Psoas muscle (tissue), 7 donors: ENCODE measurements at regions not wholly inside any gene's neighbourhood (a gene's known extent, or its start where the extent isn't known, plus 50 kb on each side); places are given as distances from the start of the nearest gene placed in this dataset.

Experiments used
- ATAC-seq, 4 donors: fragments of 200-7000 bp; cut with Tn5 transposase; one replicate each; pipeline ENCODE4 v1.9.1; 2020; ENCODE audit warnings: moderate library complexity in 3 of 4, mild to moderate bottlenecking in 2 of 4
- DNase-seq, 2 donors: peaks; one replicate each; pipeline ENCODE4 v3.0.0-alpha.2; 2020
- H3K27ac ChIP-seq: fragments of 200-600 bp; one replicate; pipeline ENCODE4 v1.8.0; 2022
- H3K27me3 ChIP-seq, 3 donors: fragments of 200-600 bp in 1 of 3; one replicate each; pipeline versions ENCODE4 v1.6.1 to v1.8.0; 2013 to 2022; ENCODE audit warnings: low read length in 2 of 3, mild to moderate bottlenecking in 2 of 3, moderate library complexity in 1 of 3; ENCODE audit not compliant: insufficient read depth in 3 of 3
- H3K36me3 ChIP-seq, 2 donors: fragments of 200-600 bp in 1 of 2; one replicate each; pipeline versions ENCODE4 v1.6.1 to v1.8.0; 2013 to 2022; ENCODE audit warnings: low read depth in 1 of 2, mild to moderate bottlenecking in 1 of 2, moderate library complexity in 1 of 2; ENCODE audit not compliant: insufficient read depth in 1 of 2
- H3K4me1 ChIP-seq: fragments of 200-600 bp; one replicate; pipeline ENCODE4 v1.8.0; 2022
- H3K4me3 ChIP-seq: fragments of 200-600 bp; one replicate; pipeline ENCODE4 v1.8.0; 2022; ENCODE audit warnings: mild to moderate bottlenecking
- H3K9me3 ChIP-seq: fragments of 200-600 bp; one replicate; pipeline ENCODE4 v1.8.0; 2022
- WGBS, 3 donors: extraction: QIAGEN DNeasy Blood & Tissue Kit; methylation state at CpG; one replicate each; pipeline versions ENCODE4 v1.1.6 to v1.1.7; 2013; 5-methylcytosine and 5-hydroxymethylcytosine counted together
- intact Hi-C, 2 donors: fragments of 100-400 bp; cut with DNase I; formaldehyde crosslinking; loops; one replicate each; pipeline versions ENCODE4 v1.11.0 to v1.14.2; 2022
- TF ChIP-seq, protein P1 (sequence below): fragments of 200-600 bp; IDR thresholded peaks from one replicate; pipeline ENCODE4 v1.8.0; 2022; ENCODE audit warnings: antibody characterized with exemption
- donor health status: healthy with polysubstance abuse.
- donor health status: DM: no; HTN: no; CAD: no; lungs with moderate emphysema.
- donor health status: Bipolar disorder and iron deficiency.
- donor health status: healthy.
- donor health status: DM: yes; HTN: yes; CAD: no.
- donor health status: DM: no; HTN: no; CAD: no.
- donor health status: DM: yes; HTN: yes; CAD: no.

DNA sequence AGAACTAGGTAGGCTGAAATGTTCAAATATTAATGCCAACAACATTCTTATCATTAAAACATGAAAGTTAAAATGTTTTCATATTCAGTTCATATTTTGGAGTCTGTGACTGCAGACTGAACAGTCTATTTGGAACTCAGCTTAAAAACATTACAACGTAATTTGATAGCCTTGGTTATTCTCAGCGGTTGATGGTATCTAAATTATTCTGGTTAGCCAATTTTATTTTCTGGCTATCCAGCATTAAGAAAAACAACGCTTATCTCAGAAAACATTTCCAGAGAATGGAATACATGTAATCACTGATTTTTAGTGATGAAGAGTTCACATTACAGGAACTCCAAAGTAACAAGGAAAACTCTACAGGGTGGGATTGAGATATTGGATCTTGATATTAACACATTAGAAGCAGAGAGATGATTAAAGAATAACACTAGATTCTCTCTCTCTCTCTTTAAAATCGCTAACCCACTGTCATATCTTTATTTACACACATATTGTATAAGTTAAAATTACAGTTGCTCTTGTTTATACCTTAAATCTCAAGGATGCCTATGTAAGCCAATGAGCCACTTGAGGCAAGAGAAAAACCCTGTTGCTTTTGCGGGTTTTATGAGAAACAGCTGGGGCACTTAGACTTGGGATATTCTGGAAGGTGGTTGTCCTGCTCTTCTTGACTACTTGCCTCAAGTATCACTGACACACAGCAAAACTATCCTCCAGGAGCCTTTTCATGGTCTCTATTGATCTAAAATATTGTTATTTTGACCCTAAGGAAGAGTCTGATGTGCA, 84.9 kb downstream of the ICOS start:
- ATAC-seq: no peak
- intact Hi-C loops: no loop called here

DNA sequence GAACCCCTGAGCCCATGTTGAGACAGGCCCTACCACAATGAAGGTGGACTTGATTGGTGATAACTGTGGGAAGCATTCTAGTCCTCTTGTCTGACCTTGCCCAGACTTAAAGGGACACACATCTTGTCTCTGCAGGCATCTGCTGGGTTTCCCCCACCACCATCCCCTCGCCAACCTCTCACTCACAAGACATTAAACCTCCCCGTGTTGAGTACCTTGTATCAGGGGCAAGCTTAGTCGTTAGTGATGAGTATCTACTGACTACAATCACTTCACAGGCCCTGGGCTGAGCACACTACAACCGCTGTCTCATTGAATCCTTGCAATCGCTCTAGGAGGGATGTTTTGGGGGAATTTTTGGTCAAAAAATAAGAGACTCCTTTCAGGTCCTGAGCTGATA, 86.0 kb downstream of the ICOS start:
- Histone ChIP-seq H3K4me3 (no peak overlapping the region), H3K27ac (no peak overlapping the region), H3K9me3 (no peaks in the 10 kb centered on the region), H3K27me3 (no peaks in the 10 kb centered on the region), H3K36me3 (no peaks in the 10 kb centered on the region), H3K4me1 (peaks cover 13% of the 10 kb centered on the region)
- no peak for ATAC-seq
- TF ChIP-seq, protein P1, sequence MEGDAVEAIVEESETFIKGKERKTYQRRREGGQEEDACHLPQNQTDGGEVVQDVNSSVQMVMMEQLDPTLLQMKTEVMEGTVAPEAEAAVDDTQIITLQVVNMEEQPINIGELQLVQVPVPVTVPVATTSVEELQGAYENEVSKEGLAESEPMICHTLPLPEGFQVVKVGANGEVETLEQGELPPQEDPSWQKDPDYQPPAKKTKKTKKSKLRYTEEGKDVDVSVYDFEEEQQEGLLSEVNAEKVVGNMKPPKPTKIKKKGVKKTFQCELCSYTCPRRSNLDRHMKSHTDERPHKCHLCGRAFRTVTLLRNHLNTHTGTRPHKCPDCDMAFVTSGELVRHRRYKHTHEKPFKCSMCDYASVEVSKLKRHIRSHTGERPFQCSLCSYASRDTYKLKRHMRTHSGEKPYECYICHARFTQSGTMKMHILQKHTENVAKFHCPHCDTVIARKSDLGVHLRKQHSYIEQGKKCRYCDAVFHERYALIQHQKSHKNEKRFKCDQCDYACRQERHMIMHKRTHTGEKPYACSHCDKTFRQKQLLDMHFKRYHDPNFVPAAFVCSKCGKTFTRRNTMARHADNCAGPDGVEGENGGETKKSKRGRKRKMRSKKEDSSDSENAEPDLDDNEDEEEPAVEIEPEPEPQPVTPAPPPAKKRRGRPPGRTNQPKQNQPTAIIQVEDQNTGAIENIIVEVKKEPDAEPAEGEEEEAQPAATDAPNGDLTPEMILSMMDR: no peak
- intact Hi-C loops: no loop called here
- 85 to 90% (median 89%) methylated on average over 5 of the region's 5 CpGs for WGBS, 3 donors
- DNase-seq: no peak

More for the DNA sequence above, 84.9 kb downstream of the ICOS start:
- no peak for DNase-seq
- H3K4me1 ChIP-seq: peaks cover 13% of the 10 kb centered on the region
- H3K27me3 ChIP-seq: no peaks in the 10 kb centered on the region
- TF ChIP-seq, protein P1: no peak
- H3K4me3 ChIP-seq: peak overlapping the region; percentile 15
- H3K27ac ChIP-seq: no peak overlapping the region
- no peaks in the 10 kb centered on the region for H3K36me3 ChIP-seq
- H3K9me3 ChIP-seq: no peaks in the 10 kb centered on the region
- WGBS, 3 donors: 39 to 48% (median 40%) methylated on average over 5 of the region's 5 CpGs

DNA sequence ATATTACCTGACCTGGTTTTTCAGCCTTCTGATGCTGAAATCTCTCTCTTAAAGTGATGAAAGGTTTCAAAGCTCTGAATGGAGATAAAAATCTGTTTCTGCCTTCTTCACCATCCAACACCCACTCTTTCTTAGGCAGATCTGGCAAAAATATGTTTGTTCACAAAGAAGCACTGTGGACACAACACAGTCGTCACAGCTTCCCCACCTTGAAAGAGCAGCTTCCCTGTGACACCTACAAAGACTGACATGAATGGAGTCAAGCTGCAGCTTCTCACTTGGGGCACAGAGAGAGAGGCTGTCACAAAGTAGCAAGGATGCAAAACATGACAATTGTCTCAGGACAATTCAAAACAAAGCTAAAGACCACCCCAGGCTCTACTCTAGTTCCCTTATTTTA, 86.5 kb downstream of the ICOS start:
- peaks cover 13% of the 10 kb centered on the region for H3K4me1 ChIP-seq
- DNase-seq: no peak
- intact Hi-C loops: no loop called here
- 83 to 96% (median 89%) methylated on average over 1 of the region's 1 CpG for WGBS, 3 donors
- H3K36me3 ChIP-seq: no peaks in the 10 kb centered on the region
- no peak overlapping the region for H3K27ac ChIP-seq
- ATAC-seq: no peak
- TF ChIP-seq, protein P1: no peak
- H3K4me3 ChIP-seq: no peak overlapping the region
- no peaks in the 10 kb centered on the region for H3K27me3 ChIP-seq
- H3K9me3 ChIP-seq: no peaks in the 10 kb centered on the region

DNA sequence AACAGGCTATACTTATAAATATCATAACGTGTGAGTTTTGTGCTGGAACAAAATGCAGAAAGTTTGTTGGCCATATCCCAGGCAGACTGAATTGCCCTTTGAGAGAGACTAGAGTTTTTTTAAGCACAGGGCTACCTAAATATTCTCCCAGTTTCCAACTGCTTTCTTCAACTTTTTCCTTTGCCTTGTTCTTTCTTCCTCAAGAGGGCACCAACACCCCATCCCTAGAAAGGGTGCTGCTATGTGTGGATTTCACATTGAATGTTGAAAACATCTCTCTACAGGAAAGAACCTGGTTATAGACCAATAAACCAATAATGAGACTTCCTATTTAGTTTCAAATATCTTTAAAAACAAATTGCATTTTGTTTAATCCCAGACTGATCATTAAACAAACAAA, 87.9 kb downstream of the ICOS start:
- intact Hi-C loops: no loop called here
- TF ChIP-seq, protein P1: peak; percentile 52
- Histone ChIP-seq H3K4me1 (peaks cover 13% of the 10 kb centered on the region), H3K27ac (no peak overlapping the region), H3K27me3 (no peaks in the 10 kb centered on the region), H3K36me3 (no peaks in the 10 kb centered on the region), H3K9me3 (no peaks in the 10 kb centered on the region), H3K4me3 (no peak overlapping the region)
- 9 to 17% (median 16%) methylated on average over 1 of the region's 1 CpG for WGBS, 3 donors
- no peak for ATAC-seq
- DNase-seq: no peak
